GM23248 (cell line): ENCODE measurements at regions not wholly inside any gene's neighbourhood (a gene's known extent, or its start where the extent isn't known, plus 50 kb on each side); places are given as distances from the start of the nearest gene placed in this dataset.

ENCODE experiments used
- EZH2 ChIP-seq: fragments of 200-600 bp; sonication (generic); IDR thresholded peaks from 2 replicates; pipeline ENCODE4 v1.6.1; 2018; ENCODE audit warnings: antibody characterized with exemption, mild to moderate bottlenecking; ENCODE audit not compliant: insufficient read depth, poor library complexity, severe bottlenecking
- EZH2phosphoT487 ChIP-seq: fragments of 200-600 bp; sonication (generic); IDR thresholded peaks from 2 replicates; pipeline ENCODE4 v1.6.1; 2018; ENCODE audit warnings: antibody characterized with exemption, moderate library complexity, mild to moderate bottlenecking, low read depth; ENCODE audit not compliant: insufficient read depth

DNA sequence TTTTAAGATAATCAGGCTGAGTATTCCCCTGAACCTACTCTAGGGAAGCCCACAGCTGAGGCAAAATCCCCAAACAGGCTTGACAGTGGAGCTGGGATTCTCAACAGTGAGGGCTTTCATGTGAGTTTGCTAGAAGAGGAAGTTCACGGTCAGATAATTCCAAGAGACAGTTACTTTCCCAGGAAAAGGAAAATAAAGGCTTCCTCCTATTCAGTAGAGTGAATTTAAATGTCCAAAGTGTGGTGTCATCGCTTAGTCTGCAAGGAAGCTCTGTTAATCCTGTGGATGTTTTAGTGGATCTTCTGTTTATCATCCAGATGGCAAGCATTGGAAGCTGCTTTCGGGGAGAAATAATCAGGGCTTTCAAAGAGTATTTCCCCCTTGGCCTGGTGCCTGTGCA lies 119.8 kb downstream of the RPIA start:
- TF ChIP-seq EZH2phosphoT487 (no peak), EZH2 (no peak)
